A673 (cell line): ENCODE measurements at regions not wholly inside any gene's neighbourhood (a gene's known extent, or its start where the extent isn't known, plus 50 kb on each side); places are given as distances from the start of the nearest gene placed in this dataset.

Experiments
- BruUV-seq: library from RNA; stranded (reverse); fragments of 400-500 nt; replicated peaks from 2 replicates; lab custom pipeline; 2021; lab: Mats Ljungman, UMichigan
- CTCF ChIA-PET: fragments of 300-600 bp; sonication (Branson Sonifier 250); formaldehyde crosslinking; loops from one replicate; lab custom pipeline; 2022; ENCODE audit warnings: antibody characterized with exemption; lab: Charles Lee
- POLR2A ChIA-PET: fragments of 300-600 bp; sonication (Branson Sonifier 250); formaldehyde crosslinking; loops from one replicate; lab custom pipeline; 2022; ENCODE audit warnings: antibody characterized with exemption; ENCODE audit not compliant: low non-redundant PET; lab: Charles Lee
- DNase-seq: peaks from one replicate; pipeline ENCODE4 v3.0.0-alpha.2; 2015; ENCODE audit warnings: low spot score
- H3K27ac ChIP-seq: fragments of 200-600 bp; sonication (generic); 2 replicates; pipeline ENCODE4 v1.5.1; 2016; ENCODE audit warnings: mixed run types, low read depth, mild to moderate bottlenecking, mixed read lengths, antibody characterized with exemption, low read length; ENCODE audit not compliant: poor library complexity, severe bottlenecking
- H3K27me3 ChIP-seq: fragments of 200-600 bp; sonication (generic); replicated peaks from 2 replicates; pipeline ENCODE4 v1.6.1; 2017; ENCODE audit warnings: mixed run types, low read depth, mild to moderate bottlenecking, mixed read lengths, antibody characterized with exemption, low read length; ENCODE audit not compliant: insufficient read depth, poor library complexity
- H3K36me3 ChIP-seq: fragments of 200-600 bp; sonication (generic); 2 replicates; pipeline ENCODE4 v1.6.1; 2016; ENCODE audit warnings: mixed run types, mild to moderate bottlenecking, mixed read lengths, antibody characterized with exemption, low read length; ENCODE audit not compliant: insufficient read depth, poor library complexity, severe bottlenecking
- H3K4me1 ChIP-seq: fragments of 200-600 bp; sonication (generic); 2 replicates; pipeline ENCODE4 v1.6.1; 2017; ENCODE audit warnings: mixed run types, mild to moderate bottlenecking, mixed read lengths, antibody characterized with exemption, low read length; ENCODE audit not compliant: insufficient read depth, poor library complexity, severe bottlenecking
- H3K4me3 ChIP-seq: fragments of 200-600 bp; sonication (generic); 2 replicates; pipeline ENCODE4 v1.5.1; 2016; ENCODE audit warnings: low read depth, mixed run types, mild to moderate bottlenecking, mixed read lengths, low read length; ENCODE audit not compliant: poor library complexity, severe bottlenecking
- H3K9me3 ChIP-seq: fragments of 200-600 bp; sonication (generic); 2 replicates; pipeline ENCODE4 v1.6.1; 2016; ENCODE audit warnings: mixed run types, low read depth, mild to moderate bottlenecking, mixed read lengths, antibody characterized with exemption, low read length; ENCODE audit not compliant: poor library complexity, severe bottlenecking
- EZH2 ChIP-seq: fragments of 200-600 bp; sonication (generic); IDR thresholded peaks from 2 replicates; pipeline ENCODE4 v1.6.1; 2017; ENCODE audit warnings: borderline replicate concordance, low read depth, mild to moderate bottlenecking, mixed read lengths, antibody characterized with exemption, low read length; ENCODE audit not compliant: poor library complexity, severe bottlenecking
- intact Hi-C: fragments of 100-400 bp; cut with micrococcal nuclease; formaldehyde crosslinking; loops from one replicate; pipeline ENCODE4 v1.10.0; 2022; ENCODE audit not compliant: unreplicated experiment
- TF ChIP-seq, protein P1 (sequence below): fragments of 300-800, 200-600 bp; sonication (generic); conservative IDR thresholded peaks from 2 replicates; pipeline ENCODE4 v1.5.1; 2017; ENCODE audit warnings: low read depth, mild to moderate bottlenecking, antibody characterized with exemption, low read length, moderate library complexity, mixed read lengths

DNA sequence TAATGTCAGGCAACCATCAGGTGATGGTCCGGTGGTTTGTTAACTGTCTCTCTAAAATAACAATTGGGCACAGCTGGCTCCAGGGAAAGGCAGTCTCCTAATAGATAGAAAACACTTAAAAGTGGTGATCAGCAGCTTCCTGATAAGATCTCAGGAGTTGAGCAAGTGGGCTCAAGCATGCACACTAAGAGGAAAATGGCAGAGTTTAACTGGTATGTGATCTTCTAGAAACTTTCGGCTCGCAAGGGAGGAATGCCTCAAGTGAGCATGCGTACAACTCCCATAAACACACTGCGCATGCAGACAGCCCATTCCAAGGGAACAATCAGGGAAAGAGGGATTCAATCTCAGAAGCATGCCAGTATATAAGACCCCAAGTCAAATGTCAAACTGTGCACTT is 52.2 kb upstream of the VTCN1 start:
- Histone ChIP-seq H3K27ac (no peak overlapping the region), H3K4me3 (no peak overlapping the region), H3K27me3 (no peaks in the 10 kb centered on the region), H3K36me3 (no peaks in the 10 kb centered on the region), H3K9me3 (no peaks in the 10 kb centered on the region), H3K4me1 (no peaks in the 10 kb centered on the region)
- BruUV-seq: no TSS peak
- intact Hi-C loops: no loop called here
- TF ChIP-seq EZH2: no peak
- TF ChIP-seq, protein P1, sequence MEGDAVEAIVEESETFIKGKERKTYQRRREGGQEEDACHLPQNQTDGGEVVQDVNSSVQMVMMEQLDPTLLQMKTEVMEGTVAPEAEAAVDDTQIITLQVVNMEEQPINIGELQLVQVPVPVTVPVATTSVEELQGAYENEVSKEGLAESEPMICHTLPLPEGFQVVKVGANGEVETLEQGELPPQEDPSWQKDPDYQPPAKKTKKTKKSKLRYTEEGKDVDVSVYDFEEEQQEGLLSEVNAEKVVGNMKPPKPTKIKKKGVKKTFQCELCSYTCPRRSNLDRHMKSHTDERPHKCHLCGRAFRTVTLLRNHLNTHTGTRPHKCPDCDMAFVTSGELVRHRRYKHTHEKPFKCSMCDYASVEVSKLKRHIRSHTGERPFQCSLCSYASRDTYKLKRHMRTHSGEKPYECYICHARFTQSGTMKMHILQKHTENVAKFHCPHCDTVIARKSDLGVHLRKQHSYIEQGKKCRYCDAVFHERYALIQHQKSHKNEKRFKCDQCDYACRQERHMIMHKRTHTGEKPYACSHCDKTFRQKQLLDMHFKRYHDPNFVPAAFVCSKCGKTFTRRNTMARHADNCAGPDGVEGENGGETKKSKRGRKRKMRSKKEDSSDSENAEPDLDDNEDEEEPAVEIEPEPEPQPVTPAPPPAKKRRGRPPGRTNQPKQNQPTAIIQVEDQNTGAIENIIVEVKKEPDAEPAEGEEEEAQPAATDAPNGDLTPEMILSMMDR: no peak
- no peak for DNase-seq
- ChIA-PET CTCF (no interaction called here), POLR2A (no interaction called here)

DNA sequence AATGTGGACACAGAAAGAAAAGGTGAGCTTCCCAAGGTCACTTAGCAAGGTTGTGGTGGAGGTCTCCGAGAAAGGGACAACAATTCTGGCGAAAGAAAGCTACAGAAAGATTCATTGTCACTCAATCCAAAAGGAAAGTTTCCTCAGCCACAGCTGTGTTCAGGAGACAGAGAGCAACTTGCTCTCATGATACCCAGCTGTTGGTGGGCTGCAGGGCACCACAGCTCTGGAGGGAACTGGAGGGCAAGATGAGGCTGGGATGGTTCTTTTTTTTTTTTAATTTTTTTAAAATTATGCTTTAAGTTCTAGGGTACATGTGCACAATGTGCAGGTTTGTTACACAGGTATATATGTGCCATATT is 50.7 kb upstream of the VTCN1 start:
- Histone ChIP-seq H3K4me1 (no peaks in the 10 kb centered on the region), H3K27me3 (no peaks in the 10 kb centered on the region), H3K27ac (no peak overlapping the region), H3K4me3 (no peak overlapping the region), H3K9me3 (no peaks in the 10 kb centered on the region), H3K36me3 (no peaks in the 10 kb centered on the region)
- TF ChIP-seq, protein P1: no peak
- CTCF ChIA-PET: no interaction called here
- POLR2A ChIA-PET: no interaction called here
- no peak for DNase-seq
- BruUV-seq: no TSS peak
- intact Hi-C loops: no loop called here

DNA sequence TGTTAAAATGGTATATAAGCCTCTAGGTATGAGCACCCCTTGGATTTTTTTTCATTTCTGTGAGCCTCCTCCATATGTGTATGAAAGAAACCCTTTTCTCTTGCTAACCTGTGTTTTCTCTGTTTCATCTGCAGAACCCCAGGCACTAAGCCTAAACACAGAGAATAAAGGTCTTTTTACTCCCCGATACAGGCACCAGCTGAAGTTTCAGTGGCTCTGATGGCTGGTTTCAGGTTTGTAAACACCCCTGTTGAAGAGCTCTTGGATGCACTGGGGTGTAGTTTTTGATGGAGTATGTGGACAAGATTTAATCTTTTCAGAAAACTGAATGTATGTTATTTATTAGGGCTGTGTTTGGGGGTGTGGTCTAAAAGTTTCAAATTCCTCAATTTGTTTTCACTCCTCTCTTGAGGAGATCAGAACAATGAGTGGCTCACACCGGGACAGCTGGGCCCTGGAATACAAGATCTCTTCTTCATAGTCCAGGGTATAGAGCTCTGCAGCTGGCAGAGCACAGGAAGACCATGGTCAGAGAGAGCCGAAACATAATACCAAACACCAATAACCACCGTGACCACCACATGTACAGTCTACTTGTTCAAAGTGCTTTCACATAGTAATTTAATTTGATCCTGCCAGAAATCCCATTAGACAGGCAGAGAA is 50.2 kb upstream of the VTCN1 start:
- Histone ChIP-seq H3K4me3 (no peak overlapping the region), H3K27ac (no peak overlapping the region), H3K27me3 (no peaks in the 10 kb centered on the region), H3K4me1 (no peaks in the 10 kb centered on the region), H3K9me3 (no peaks in the 10 kb centered on the region), H3K36me3 (no peaks in the 10 kb centered on the region)
- POLR2A ChIA-PET: no interaction called here
- DNase-seq: no peak
- CTCF ChIA-PET: no interaction called here
- no TSS peak for BruUV-seq
- TF ChIP-seq EZH2: no peak
- TF ChIP-seq, protein P1: no peak
- intact Hi-C loops: no loop called here
